ENCODE measurements at regions not wholly inside any gene's neighbourhood (a gene's known extent, or its start where the extent isn't known, plus 50 kb on each side); places are given as distances from the start of the nearest gene placed in this dataset.

DNA sequence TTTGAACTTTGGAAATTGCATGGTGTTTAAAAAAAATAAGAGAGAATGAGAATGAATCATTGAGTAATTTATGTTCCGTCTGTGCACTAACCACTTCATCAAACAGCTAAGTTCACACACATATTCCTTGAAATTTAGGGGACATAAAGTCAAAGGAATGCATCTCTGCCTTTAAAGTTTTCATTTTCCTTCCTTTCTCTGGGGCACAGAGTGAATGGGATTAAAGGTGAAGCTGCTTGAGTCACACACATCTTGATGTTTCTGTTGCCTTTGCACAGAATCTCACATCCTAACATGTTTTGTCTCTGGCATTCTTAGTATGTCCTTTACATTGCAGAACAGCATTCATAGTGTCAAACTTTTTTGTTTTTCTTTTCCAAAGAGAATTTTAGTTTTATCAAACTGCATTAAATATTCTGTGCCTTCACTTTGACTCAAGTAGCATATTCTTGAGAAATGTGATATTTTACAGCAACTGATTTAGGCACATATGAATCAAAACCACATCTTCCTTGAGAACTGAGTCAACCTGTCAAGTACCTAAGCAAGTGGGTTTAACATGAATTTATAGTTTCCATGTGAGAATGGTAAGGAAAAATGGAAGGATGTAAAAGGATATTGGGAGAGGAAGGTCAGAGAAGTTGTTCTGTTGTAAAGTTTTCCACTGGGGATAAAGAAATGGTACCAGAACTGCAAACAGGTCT lies 169.1 kb upstream of the THUMPD2 start:
- no peak for DNase-seq
- H3K4me1 Mint-ChIP-seq = peaks cover 49% of the 10 kb centered on the region
- H3K27me3 Mint-ChIP-seq = peaks cover 3% of the 10 kb centered on the region
- ChIA-PET POLR2A (no interaction called here), CTCF (no interaction called here)
- intact Hi-C loops (cut with DNase I, micrococcal nuclease) = loop anchor here (2.0 to 5.0 kb wide), 5 partner anchors 49 to 264 kb away; no protein-coding TSS in a partner anchor
- peak overlapping the region; percentile 91 for H3K27ac Mint-ChIP-seq
- H3K4me3 Mint-ChIP-seq = peak overlapping the region; percentile 0
- no peaks in the 10 kb centered on the region for H3K9me3 Mint-ChIP-seq (ENCODE audit: low read depth)
- peak; percentile 63 for ATAC-seq
- peaks cover 4% of the 10 kb centered on the region for H3K36me3 Mint-ChIP-seq (ENCODE audit: low read depth)

DNA sequence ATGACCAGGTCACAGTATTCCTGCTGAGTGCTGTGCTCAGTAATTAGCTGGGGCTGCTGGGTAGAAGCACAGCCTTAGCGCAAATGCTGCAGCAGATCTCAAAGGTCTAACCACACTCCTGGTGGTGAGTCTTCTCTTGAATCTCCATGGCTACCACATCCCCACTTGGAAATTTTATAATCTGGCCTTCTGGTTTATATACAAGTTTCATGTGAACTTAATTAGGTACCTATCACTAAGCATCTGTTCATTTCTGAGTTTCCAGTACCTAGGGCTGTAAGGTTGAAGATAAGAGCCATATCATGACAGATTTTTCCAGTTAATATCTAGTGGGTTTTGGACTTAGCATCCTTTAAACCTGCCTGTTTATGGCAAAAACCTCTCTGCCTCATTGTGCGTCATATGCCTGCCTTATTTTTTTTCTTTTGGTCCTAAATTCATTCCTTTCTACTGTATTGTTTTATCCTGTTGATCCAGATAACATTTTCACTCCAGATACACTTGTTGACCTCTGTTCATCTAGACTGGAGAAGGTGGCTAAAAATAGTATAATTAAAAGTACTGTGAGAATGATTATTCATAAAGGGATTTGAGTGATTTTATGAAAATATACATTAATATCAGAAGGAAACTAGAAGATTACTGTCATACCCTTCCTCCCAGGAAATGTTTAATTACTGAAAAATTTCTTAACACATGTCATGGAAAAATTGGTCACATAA lies 168.4 kb upstream of the THUMPD2 start:
- no peak for DNase-seq
- CTCF ChIA-PET = interaction anchor here (0.8 kb wide), 1 partner anchor 9 kb away, joined by 3 read pairs; no protein-coding TSS in a partner anchor
- H3K4me1 Mint-ChIP-seq = peaks cover 49% of the 10 kb centered on the region
- intact Hi-C loops (cut with DNase I, micrococcal nuclease) = loop anchor here (1.0 to 5.0 kb wide), 6 partner anchors 30 to 265 kb away; no protein-coding TSS in a partner anchor
- peaks cover 3% of the 10 kb centered on the region for H3K27me3 Mint-ChIP-seq
- peak; percentile 54 for ATAC-seq
- POLR2A ChIA-PET = no interaction called here
- H3K36me3 Mint-ChIP-seq (ENCODE audit: low read depth) = peaks cover 6% of the 10 kb centered on the region
- peak overlapping the region; percentile 91 for H3K27ac Mint-ChIP-seq
- H3K4me3 Mint-ChIP-seq = peak overlapping the region; percentile 0
- H3K9me3 Mint-ChIP-seq (ENCODE audit: low read depth) = no peaks in the 10 kb centered on the region

DNA sequence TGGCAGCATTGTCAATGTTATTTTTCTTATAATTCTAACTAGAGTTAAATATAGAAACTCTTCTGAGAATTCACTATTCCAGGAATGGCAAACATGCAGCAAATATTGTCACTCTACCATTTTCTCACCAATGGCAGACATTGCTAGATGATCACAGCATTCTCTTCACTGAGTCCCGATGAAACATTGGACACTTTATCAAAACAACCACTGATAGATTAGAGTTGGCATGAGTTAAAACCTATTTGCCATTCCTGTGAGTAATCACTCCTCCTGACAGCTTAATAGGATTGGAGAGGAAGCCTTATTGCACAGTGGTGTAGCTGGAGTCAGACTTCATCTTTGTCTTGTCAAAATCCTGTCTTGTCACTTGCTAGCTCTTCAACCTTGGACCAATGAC lies 163.9 kb upstream of the THUMPD2 start:
- Mint-ChIP-seq H3K27me3 (peaks cover 3% of the 10 kb centered on the region), H3K9me3 (ENCODE audit: low read depth) (peaks cover 10% of the 10 kb centered on the region), H3K4me3 (no peak overlapping the region), H3K27ac (peak overlapping the region; percentile 59), H3K36me3 (ENCODE audit: low read depth) (peaks cover 23% of the 10 kb centered on the region), H3K4me1 (peaks cover 59% of the 10 kb centered on the region)
- intact Hi-C loops (cut with DNase I, micrococcal nuclease) = no loop called here
- CTCF ChIA-PET = no interaction called here
- ATAC-seq (no peak), DNase-seq (no peak)
- POLR2A ChIA-PET = no interaction called here

DNA sequence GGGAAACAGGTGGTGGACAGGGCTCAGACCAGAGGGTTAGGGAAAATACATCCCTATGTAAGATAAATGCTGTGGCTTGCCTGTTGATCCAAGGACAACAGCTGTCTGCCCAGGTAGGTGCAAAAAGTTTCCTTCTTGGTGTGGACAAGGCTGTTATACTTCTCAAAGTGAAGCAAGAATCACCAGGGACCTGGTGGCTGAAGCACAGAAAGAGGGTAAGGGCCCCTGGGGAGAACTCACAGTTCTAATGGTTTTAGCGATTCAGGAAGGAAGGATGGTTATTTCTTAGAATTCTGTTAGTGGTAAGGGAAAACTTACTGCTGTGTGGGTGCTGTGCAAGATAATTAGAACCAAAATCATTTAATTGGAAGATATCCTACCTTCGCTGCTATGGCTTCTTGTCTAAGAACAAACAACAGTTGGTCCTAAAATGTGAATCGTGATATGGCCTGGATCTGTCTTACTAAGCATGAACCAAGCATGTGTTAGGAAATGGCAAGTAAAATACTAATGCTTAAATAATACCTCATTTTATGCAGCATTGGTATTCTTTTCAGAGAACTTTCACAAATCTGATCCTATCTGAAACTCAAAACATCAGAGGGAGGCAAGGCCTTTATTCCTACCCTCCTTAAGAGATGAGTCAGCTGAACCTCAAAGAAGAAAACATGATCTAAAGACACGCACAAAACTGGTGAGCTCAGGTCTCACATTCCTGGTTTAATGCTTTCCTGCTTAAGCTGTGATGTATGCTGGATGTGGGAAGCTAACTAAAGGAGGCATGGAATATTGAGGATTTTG lies 159.2 kb upstream of the THUMPD2 start:
- H3K27ac Mint-ChIP-seq = peak overlapping the region; percentile 91
- H3K36me3 Mint-ChIP-seq (ENCODE audit: low read depth) = peaks cover 25% of the 10 kb centered on the region
- intact Hi-C loops (cut with DNase I, micrococcal nuclease) = no loop called here
- peaks cover 10% of the 10 kb centered on the region for H3K9me3 Mint-ChIP-seq (ENCODE audit: low read depth)
- POLR2A ChIA-PET = interaction anchor here (0.6 kb wide), 1 partner anchor 43 kb away, joined by 3 read pairs; no protein-coding TSS in a partner anchor
- peak; percentile 75 for ATAC-seq
- CTCF ChIA-PET = interaction anchor here (1.0 kb wide), 2 partner anchors 9 to 16 kb away, joined by 3 read pairs; no protein-coding TSS in a partner anchor
- peaks cover 39% of the 10 kb centered on the region for H3K4me1 Mint-ChIP-seq
- peaks cover under 1% of the 10 kb centered on the region for H3K27me3 Mint-ChIP-seq
- no peak for DNase-seq
- H3K4me3 Mint-ChIP-seq = peak overlapping the region; percentile 43

DNA sequence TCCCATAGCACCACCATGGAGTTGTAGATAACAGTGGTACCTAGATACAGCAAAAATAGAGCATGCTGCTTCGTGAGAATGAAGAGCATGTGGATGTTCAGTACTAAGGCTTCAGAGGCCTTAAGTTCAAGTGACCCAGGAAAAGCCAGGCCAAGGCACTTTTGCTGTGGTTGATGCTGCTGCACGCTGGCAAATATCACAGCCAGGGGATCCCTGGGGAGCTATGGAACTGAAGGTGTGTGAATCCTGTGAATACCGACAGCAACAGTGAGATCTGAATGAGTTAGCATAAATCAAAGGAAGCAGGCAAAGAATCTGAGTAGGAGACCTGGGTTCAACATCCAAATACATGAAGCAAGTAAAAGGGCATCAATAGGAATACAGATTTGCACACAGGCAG lies 158.6 kb upstream of the THUMPD2 start:
- intact Hi-C loops (cut with DNase I, micrococcal nuclease) = no loop called here
- H3K36me3 Mint-ChIP-seq (ENCODE audit: low read depth) = peaks cover 28% of the 10 kb centered on the region
- peak; percentile 5 for ATAC-seq

DNA sequence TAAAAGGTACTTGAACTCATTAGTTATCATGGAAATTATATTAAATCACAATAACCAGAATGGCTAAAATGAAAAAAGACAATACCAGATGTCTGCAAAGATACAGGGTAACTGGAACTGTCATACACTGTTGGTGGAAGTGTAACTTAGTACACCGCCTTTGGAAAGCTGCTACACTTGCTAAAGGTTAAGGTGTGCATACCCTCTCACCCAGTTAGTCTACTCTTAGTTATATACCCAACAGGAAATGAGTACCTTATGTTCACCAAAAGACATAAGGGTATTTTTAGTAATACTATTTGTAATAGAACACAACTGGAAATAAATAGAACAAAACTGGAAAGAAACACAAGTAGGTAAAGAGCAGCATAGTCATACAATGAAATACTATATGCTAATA lies 155.8 kb upstream of the THUMPD2 start:
- Mint-ChIP-seq H3K9me3 (ENCODE audit: low read depth) (no peaks in the 10 kb centered on the region), H3K27ac (peak overlapping the region; percentile 45), H3K4me1 (peaks cover 48% of the 10 kb centered on the region), H3K36me3 (ENCODE audit: low read depth) (peaks cover 32% of the 10 kb centered on the region), H3K4me3 (peak overlapping the region; percentile 37), H3K27me3 (peaks cover 4% of the 10 kb centered on the region)
- CTCF ChIA-PET = interaction anchor here (0.6 kb wide), 1 partner anchor 515 kb away, joined by 4 read pairs; no protein-coding TSS in a partner anchor
- DNase-seq (no peak), ATAC-seq (peak; percentile 32)
- POLR2A ChIA-PET = no interaction called here
- intact Hi-C loops (cut with DNase I, micrococcal nuclease) = no loop called here

More for the DNA sequence above, 158.6 kb upstream of the THUMPD2 start:
- Mint-ChIP-seq H3K9me3 (ENCODE audit: low read depth) (peaks cover 10% of the 10 kb centered on the region), H3K27me3 (peaks cover 4% of the 10 kb centered on the region), H3K27ac (peak overlapping the region; percentile 91), H3K4me1 (peaks cover 41% of the 10 kb centered on the region), H3K4me3 (peak overlapping the region; percentile 43)
- POLR2A ChIA-PET = no interaction called here
- DNase-seq = no peak
- CTCF ChIA-PET = no interaction called here

DNA sequence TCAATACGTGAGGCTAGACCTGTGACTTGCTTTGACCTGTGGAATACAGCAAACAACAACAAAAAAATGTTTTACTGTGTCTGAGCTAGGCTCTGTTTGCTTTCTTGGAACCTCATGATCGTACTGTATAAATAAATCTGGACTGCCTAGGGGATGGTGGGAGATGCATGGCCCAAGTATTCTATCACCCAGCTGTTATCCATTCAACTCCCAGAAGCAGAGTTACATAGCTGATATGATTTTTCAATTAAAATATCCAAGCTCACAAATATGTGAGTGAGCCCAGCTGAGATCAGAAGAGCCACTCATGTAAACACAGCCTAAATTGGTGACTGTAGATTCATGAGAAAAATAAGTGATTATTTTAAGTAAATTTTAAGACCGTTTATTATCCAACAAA lies 154.1 kb upstream of the THUMPD2 start:
- ChIA-PET POLR2A (no interaction called here), CTCF (interaction anchor here (0.5 kb wide), 1 partner anchor 138 kb away, joined by 3 read pairs; no protein-coding TSS in a partner anchor)
- Mint-ChIP-seq H3K9me3 (ENCODE audit: low read depth) (no peaks in the 10 kb centered on the region), H3K4me1 (peaks cover 44% of the 10 kb centered on the region), H3K27me3 (peaks cover 5% of the 10 kb centered on the region), H3K4me3 (no peak overlapping the region), H3K27ac (peak overlapping the region; percentile 6), H3K36me3 (ENCODE audit: low read depth) (peaks cover 38% of the 10 kb centered on the region)
- no peak for DNase-seq
- ATAC-seq = no peak
- intact Hi-C loops (cut with DNase I, micrococcal nuclease) = no loop called here

DNA sequence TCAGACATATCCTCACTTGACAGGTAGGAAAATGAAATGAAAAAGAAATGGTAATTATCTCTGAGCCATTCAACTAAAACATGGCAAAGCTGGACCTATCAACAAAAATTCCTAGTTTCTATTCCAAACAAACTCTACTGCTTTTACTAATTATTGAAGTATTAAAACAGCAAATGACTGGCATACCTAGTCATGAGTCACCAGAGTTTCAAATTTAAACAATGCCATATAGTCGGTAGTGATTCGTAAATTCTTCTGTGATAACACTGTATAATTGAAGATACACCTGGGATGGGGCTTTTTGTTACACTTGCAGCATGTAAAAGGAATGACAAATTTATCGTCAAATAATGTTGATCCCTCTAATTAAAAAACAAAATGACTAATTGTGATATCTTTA lies 153.1 kb upstream of the THUMPD2 start:
- Mint-ChIP-seq H3K4me1 (peaks cover 35% of the 10 kb centered on the region), H3K36me3 (ENCODE audit: low read depth) (peaks cover 38% of the 10 kb centered on the region), H3K27ac (no peak overlapping the region), H3K9me3 (ENCODE audit: low read depth) (no peaks in the 10 kb centered on the region), H3K4me3 (no peak overlapping the region), H3K27me3 (peaks cover 9% of the 10 kb centered on the region)
- intact Hi-C loops (cut with DNase I, micrococcal nuclease) = no loop called here
- ChIA-PET POLR2A (no interaction called here), CTCF (interaction anchor here (1.0 kb wide), 1 partner anchor 19 kb away, joined by 3 read pairs; no protein-coding TSS in a partner anchor)
- DNase-seq = no peak
- no peak for ATAC-seq

DNA sequence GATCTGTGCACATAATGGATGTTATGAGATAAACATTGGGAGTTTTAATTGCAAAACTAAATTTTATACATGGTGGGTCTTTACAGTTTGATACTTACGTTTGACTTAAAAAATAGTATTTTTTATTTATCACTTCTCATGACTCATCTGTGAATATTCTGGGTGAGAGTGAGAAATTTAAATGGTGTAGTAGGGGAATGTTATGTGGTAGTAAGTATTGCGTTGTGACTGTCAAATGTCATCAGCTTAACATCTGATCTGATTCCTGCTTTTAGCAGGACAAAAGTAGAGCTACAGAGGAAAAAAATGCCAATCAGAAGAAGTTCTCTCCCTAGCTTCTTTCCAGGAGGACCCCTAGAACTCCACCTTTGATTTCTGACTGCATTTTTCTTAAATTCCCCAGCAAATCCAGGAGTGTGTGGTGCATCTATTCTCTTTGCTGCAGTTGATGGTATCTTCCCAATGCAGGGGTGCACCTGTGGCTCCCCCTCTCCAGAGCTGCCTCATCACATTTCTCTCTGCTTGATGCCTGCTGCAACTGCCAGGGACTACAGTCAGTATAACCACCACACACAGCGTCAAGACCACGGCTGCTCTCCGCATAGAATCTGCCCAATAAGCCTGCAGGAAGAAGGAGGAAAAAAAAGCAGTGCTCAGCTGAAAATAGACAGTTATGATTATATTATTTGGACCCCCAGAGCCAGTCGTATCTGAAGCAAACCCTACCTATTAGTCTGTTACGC lies 151.3 kb upstream of the THUMPD2 start:
- ChIA-PET CTCF (interaction anchor here (0.9 to 1.4 kb wide), 2 partner anchors 9 to 17 kb away, joined by 3 to 8 read pairs; no protein-coding TSS in a partner anchor), POLR2A (no interaction called here)
- Mint-ChIP-seq H3K27ac (peak overlapping the region; percentile 74), H3K27me3 (peaks cover 11% of the 10 kb centered on the region), H3K4me1 (peaks cover 38% of the 10 kb centered on the region), H3K4me3 (no peak overlapping the region), H3K36me3 (ENCODE audit: low read depth) (peaks cover 43% of the 10 kb centered on the region), H3K9me3 (ENCODE audit: low read depth) (no peaks in the 10 kb centered on the region)
- intact Hi-C loops (cut with DNase I, micrococcal nuclease) = no loop called here
- ATAC-seq (peak; percentile 46), DNase-seq (no peak)

DNA sequence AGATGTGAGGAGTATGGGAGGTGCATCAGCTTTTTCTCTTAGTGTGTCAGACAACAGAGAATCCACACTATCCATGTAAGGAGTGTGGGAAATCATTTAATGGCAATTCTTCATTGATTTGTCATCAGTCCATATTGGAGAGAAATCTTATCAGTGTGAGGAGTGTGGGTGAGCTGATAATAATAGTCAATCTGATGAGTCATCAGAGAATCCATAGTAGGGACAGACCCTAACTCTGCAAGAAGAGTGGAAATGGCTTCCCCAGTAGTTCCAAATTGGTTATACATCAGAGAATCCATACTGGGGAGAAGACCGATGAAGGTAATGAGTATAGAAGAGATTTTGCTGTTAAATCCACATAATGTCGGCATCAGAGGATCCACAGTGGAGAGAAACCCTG lies 150.5 kb upstream of the THUMPD2 start:
- H3K36me3 Mint-ChIP-seq (ENCODE audit: low read depth) = peaks cover 41% of the 10 kb centered on the region
- POLR2A ChIA-PET = no interaction called here
- intact Hi-C loops (cut with DNase I, micrococcal nuclease) = no loop called here
- DNase-seq (no peak), ATAC-seq (peak; percentile 43)
- H3K27ac Mint-ChIP-seq = peak overlapping the region; percentile 30
- H3K27me3 Mint-ChIP-seq = peaks cover 11% of the 10 kb centered on the region
- H3K4me1 Mint-ChIP-seq = peaks cover 40% of the 10 kb centered on the region
- CTCF ChIA-PET = no interaction called here
- no peak overlapping the region for H3K4me3 Mint-ChIP-seq
- no peaks in the 10 kb centered on the region for H3K9me3 Mint-ChIP-seq (ENCODE audit: low read depth)

DNA sequence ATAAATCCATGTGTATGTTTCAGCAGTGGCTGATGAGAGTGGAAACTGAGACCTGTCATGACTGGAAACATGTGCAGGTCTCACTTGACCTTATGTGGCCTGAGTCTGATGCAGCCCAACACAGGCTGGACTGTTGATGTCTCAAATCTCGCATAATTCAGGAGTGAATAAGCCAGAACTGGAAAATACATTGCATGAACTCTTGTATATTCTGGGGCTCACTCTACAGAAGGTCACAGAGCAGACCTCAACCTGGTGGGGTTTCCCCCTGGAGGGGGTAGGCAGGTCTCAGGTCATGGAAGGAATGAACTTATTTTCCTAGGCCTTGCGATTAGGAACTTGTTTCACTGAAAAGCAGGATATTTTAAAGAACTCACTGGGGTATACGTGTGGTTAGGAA lies 146.3 kb upstream of the THUMPD2 start:
- Mint-ChIP-seq H3K36me3 (ENCODE audit: low read depth) (peaks cover 21% of the 10 kb centered on the region), H3K4me1 (peaks cover 25% of the 10 kb centered on the region), H3K4me3 (no peak overlapping the region), H3K27me3 (peaks cover 9% of the 10 kb centered on the region), H3K9me3 (ENCODE audit: low read depth) (no peaks in the 10 kb centered on the region), H3K27ac (no peak overlapping the region)
- intact Hi-C loops (cut with DNase I, micrococcal nuclease) = no loop called here
- ATAC-seq (no peak), DNase-seq (no peak)
- ChIA-PET CTCF (no interaction called here), POLR2A (no interaction called here)

All from activated CD4-positive, alpha-beta T cell treated with anti-CD3 and anti-CD28 coated beads for 36 hours (primary cell).